ENCODE measurements at regions not wholly inside any gene's neighbourhood (a gene's known extent, or its start where the extent isn't known, plus 50 kb on each side); places are given as distances from the start of the nearest gene placed in this dataset.

- TF ChIP-seq, protein P1, sequence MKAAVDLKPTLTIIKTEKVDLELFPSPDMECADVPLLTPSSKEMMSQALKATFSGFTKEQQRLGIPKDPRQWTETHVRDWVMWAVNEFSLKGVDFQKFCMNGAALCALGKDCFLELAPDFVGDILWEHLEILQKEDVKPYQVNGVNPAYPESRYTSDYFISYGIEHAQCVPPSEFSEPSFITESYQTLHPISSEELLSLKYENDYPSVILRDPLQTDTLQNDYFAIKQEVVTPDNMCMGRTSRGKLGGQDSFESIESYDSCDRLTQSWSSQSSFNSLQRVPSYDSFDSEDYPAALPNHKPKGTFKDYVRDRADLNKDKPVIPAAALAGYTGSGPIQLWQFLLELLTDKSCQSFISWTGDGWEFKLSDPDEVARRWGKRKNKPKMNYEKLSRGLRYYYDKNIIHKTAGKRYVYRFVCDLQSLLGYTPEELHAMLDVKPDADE (CRISPR knock-in tag; IDR thresholded peaks at IDR 0.05) = no peak
These were observed 287.3 kb downstream of the MREG start (continued) for GRCh38 chr2:215726070-215726469.

DNA sequence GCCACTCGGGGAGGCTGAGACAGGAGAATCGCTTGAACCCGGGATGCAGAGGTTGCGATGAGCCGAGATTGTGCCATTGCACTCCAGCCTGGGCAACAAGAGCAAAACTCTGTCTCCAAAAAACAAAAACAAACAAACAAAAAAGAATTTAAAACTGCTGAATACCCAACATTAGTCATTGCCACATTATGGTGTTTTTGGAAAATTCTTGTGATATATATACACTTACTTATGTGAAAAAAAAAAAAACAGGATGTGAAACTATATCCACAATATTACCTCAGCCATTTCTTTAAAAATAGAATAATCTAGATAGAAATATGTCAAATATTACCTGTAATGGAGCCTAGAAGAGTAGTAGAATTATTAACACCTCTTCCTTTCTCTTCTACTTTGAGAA is 288.3 kb upstream of the FN1 start:
- no peak overlapping the region for H3K4me2 ChIP-seq (ENCODE audit: low read depth, low read length)
- no peak for DNase-seq (ENCODE audit: low spot score)
- H3K27ac ChIP-seq (ENCODE audit: extremely low read length, insufficient read depth, low read length) = no peak overlapping the region
- H3K4me3 ChIP-seq (replicated peaks in 1 of 3; ENCODE audit: insufficient read depth in 1 of 3, low read depth in 2 of 3, low read length in 3 of 3) = no peak overlapping the region
- H3K27me3 ChIP-seq (ENCODE audit: control insufficient read depth in 1 of 2, insufficient read depth in 2 of 2, low read length in 2 of 2) = no peaks in the 10 kb centered on the region
- ChIA-PET POLR2A (interaction anchor here (1.2 kb wide), 1 partner anchor 70 kb away, joined by 4 read pairs; no protein-coding TSS in a partner anchor), CTCF (ENCODE audit: low intra/inter-chr PET ratio, low total read pairs) (no interaction called here)
- peaks cover 24% of the 10 kb centered on the region for H3K4me1 ChIP-seq (ENCODE audit: insufficient read depth, low read length)
- no peak overlapping the region for H2AFZ ChIP-seq (ENCODE audit: low read length)
- no peaks in the 10 kb centered on the region for H3K79me2 ChIP-seq (ENCODE audit: insufficient read depth, low read length)
- H3K9ac ChIP-seq (ENCODE audit: insufficient read depth, low read depth, low read length) = no peak overlapping the region
- H3K36me3 ChIP-seq (replicated peaks in 1 of 2; ENCODE audit: control insufficient read depth in 1 of 2, insufficient read depth in 2 of 2, low read length in 2 of 2) = no peaks in the 10 kb centered on the region
- H4K20me1 ChIP-seq (ENCODE audit: insufficient read depth, low read length) = no peaks in the 10 kb centered on the region
- intact Hi-C loops (cut with micrococcal nuclease; ENCODE audit: unreplicated experiment) (no loop called here), in situ Hi-C loops (cut with HindIII; ENCODE audit: extremely low pct_ligation_motif_present, low pct_unique_long_range_greater_than_20kb) (no loop called here)
- WGBS (ENCODE audit: low lambda C conversion rate) = 98% methylated on average over 5 of the region's 5 CpGs
- FAIRE-seq = no peak
- TF ChIP-seq SP1 (IDR thresholded peaks at IDR 0.05) (no peak), SP1 (CRISPR knock-in tag; IDR thresholded peaks at IDR 0.05) (no peak), GPN1 (CRISPR knock-in tag; IDR thresholded peaks at IDR 0.05; ENCODE audit: borderline replicate concordance) (no peak), ZNF839 (CRISPR knock-in tag; IDR thresholded peaks at IDR 0.05; ENCODE audit: borderline replicate concordance) (no peak), ZFP36L2 (CRISPR knock-in tag; IDR thresholded peaks at IDR 0.05) (no peak), ZNF652 (CRISPR knock-in tag; IDR thresholded peaks at IDR 0.05; ENCODE audit: borderline replicate concordance, low read depth) (no peak)
- TF ChIP-seq, protein P2, sequence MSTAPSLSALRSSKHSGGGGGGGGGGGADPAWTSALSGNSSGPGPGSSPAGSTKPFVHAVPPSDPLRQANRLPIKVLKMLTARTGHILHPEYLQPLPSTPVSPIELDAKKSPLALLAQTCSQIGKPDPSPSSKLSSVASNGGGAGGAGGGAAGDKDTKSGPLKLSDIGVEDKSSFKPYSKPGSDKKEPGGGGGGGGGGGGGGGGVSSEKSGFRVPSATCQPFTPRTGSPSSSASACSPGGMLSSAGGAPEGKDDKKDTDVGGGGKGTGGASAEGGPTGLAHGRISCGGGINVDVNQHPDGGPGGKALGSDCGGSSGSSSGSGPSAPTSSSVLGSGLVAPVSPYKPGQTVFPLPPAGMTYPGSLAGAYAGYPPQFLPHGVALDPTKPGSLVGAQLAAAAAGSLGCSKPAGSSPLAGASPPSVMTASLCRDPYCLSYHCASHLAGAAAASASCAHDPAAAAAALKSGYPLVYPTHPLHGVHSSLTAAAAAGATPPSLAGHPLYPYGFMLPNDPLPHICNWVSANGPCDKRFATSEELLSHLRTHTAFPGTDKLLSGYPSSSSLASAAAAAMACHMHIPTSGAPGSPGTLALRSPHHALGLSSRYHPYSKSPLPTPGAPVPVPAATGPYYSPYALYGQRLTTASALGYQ (CRISPR knock-in tag; IDR thresholded peaks at IDR 0.05) = no peak
- TF ChIP-seq, protein P3, sequence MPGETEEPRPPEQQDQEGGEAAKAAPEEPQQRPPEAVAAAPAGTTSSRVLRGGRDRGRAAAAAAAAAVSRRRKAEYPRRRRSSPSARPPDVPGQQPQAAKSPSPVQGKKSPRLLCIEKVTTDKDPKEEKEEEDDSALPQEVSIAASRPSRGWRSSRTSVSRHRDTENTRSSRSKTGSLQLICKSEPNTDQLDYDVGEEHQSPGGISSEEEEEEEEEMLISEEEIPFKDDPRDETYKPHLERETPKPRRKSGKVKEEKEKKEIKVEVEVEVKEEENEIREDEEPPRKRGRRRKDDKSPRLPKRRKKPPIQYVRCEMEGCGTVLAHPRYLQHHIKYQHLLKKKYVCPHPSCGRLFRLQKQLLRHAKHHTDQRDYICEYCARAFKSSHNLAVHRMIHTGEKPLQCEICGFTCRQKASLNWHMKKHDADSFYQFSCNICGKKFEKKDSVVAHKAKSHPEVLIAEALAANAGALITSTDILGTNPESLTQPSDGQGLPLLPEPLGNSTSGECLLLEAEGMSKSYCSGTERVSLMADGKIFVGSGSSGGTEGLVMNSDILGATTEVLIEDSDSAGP (CRISPR knock-in tag; IDR thresholded peaks at IDR 0.05; ENCODE audit: borderline replicate concordance) = no peak
- ATAC-seq = no peak
- no TSS peak for BruUV-seq (replicated peaks)
- H3K9me3 ChIP-seq (ENCODE audit: low read length) = no peaks in the 10 kb centered on the region

All from HepG2 (cell line).